ENCODE measurements at regions not wholly inside any gene's neighbourhood (a gene's known extent, or its start where the extent isn't known, plus 50 kb on each side); places are given as distances from the start of the nearest gene placed in this dataset.

DNA sequence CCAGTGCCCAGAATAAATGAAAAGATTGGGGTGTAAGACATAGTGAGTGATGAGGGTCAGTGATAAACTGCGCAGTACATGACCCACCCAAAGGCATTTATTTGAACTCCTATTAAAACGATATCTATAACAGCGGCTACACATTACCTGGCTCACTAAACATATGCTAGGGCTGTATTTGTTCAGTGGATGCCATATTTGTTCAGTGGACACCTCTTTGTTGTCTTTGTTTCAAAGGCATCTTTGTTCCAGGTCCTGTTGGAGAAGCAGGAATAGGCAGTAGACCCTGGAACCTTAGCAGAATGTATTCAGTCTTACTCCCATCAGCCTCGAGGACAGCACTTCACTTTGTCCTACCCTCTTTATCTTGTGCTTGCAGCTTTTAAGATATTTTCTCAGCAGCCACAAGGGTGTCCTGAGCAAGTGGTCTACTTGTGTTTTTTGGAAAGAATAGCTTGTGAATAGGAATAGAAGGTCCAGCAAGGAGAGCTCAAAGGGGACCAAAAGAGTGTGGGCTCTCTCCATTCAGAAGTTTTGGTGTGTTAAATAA is 650.8 kb upstream of the FANCL start:
- Histone ChIP-seq H3K9ac (ENCODE audit: low read length) (no peak overlapping the region), H3K27ac (ENCODE audit: low read depth, low read length) (no peak overlapping the region), H3K4me3 (ENCODE audit: low read length) (no peak overlapping the region), H3K4me1 (ENCODE audit: control insufficient read depth, insufficient read depth, low read length) (no peaks in the 10 kb centered on the region), H3K27me3 (ENCODE audit: control insufficient read depth, insufficient read depth, low read length) (no peaks in the 10 kb centered on the region), H3K36me3 (ENCODE audit: control insufficient read depth, insufficient read depth, low read length) (no peaks in the 10 kb centered on the region)

DNA sequence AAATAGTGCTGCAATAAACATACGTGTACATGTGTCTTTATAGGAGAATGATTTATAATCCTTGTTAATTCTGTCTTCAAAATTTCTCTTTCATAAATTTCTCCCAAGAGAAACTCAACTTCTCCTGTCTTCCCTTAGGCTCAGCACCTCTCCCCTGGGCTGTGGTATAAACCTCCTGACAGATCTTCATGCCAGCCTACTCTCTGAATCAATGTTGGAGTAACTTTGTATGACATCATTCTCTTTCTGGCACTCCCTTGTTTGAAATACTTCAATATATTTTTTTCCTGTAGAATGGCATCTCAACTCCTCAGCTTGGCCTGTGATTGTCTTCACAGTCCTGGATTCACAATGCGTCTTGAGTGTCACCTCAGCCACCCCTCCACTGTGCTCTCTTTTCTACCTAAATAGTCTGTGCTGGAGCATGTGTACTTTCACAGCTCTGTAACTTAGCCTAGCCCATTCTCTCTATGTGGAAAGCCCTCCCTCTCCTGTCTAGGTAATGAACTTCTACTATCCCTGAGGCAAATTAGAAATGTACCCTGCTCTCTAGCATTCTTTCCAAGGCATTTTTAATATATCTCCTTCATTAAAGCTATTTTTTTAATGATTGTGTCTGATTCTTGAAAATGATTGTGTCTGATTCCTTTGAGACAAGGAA is 649.9 kb upstream of the FANCL start:
- no peak overlapping the region for H3K9ac ChIP-seq (ENCODE audit: low read length)
- H3K4me3 ChIP-seq (ENCODE audit: low read length), result no peak overlapping the region
- no peaks in the 10 kb centered on the region for H3K36me3 ChIP-seq (ENCODE audit: control insufficient read depth, insufficient read depth, low read length)
- H3K4me1 ChIP-seq (ENCODE audit: control insufficient read depth, insufficient read depth, low read length), result no peaks in the 10 kb centered on the region
- no peaks in the 10 kb centered on the region for H3K27me3 ChIP-seq (ENCODE audit: control insufficient read depth, insufficient read depth, low read length)
- H3K27ac ChIP-seq (ENCODE audit: low read depth, low read length), result no peak overlapping the region

DNA sequence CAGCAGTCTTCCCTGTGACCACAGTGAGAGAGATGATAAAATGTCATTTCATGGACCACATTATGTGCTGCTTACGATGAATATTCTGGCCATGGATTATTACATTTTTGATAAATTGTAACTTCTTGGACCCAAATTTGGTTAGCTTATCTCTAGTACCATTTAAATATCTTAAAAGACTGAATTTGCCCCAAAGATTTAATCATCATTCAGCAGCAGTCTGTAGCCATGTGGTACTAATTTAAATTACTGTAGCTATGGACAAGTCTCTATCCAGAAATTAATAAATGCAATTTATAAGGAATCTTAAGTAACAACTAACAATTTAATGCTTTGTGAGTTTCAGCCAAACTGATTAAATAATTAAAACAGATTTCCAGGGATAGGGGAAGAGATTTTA is 644.9 kb upstream of the FANCL start:
- Histone ChIP-seq H3K4me3 (ENCODE audit: low read length) (no peak overlapping the region), H3K27me3 (ENCODE audit: control insufficient read depth, insufficient read depth, low read length) (no peaks in the 10 kb centered on the region), H3K27ac (ENCODE audit: low read depth, low read length) (no peak overlapping the region), H3K9ac (ENCODE audit: low read length) (no peak overlapping the region), H3K36me3 (ENCODE audit: control insufficient read depth, insufficient read depth, low read length) (no peaks in the 10 kb centered on the region), H3K4me1 (ENCODE audit: control insufficient read depth, insufficient read depth, low read length) (no peaks in the 10 kb centered on the region)

DNA sequence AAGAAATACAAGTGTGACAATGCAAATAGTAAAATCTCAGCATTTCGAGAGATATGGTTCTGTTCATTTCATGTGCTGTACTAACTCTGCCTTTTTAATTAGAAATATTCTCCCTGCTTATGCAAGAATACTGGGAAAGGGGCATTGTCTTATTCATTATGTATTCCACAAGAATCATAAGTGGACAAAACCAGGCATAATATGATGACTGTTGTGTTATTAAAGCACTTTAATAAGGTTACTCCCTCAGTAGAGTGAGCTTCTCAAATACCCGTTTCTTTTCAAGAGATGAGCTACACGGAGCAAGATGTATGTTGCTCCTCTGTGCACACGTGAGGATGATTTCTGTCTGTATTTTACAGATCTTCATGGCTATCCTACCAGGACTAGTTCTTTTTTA is 638.7 kb upstream of the FANCL start:
- Histone ChIP-seq H3K36me3 (ENCODE audit: control insufficient read depth, insufficient read depth, low read length) (no peaks in the 10 kb centered on the region), H3K4me1 (ENCODE audit: control insufficient read depth, insufficient read depth, low read length) (no peaks in the 10 kb centered on the region), H3K27ac (ENCODE audit: low read depth, low read length) (no peak overlapping the region)

DNA sequence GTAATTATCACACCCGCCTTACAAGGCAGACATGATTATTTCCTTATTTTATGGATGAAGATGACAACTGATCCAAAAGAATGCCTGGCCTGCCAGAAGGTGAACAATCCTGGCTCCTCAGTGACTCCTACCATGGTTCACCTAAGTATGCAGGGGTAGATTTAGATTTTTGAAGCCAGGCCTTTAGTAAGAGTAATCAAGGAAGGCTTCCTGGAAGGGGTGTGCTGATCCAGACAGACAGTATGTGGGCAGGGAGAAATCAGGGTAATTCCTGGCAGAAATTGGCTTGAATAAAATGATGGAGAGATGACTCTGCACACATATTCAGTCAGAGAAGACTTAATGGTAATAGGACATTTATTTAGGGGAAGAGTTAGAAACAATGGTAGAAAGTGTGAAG is 637.7 kb upstream of the FANCL start:
- no peak overlapping the region for H3K9ac ChIP-seq (ENCODE audit: low read length)
- H3K36me3 ChIP-seq (ENCODE audit: control insufficient read depth, insufficient read depth, low read length), result no peaks in the 10 kb centered on the region
- H3K4me3 ChIP-seq (ENCODE audit: low read length), result no peak overlapping the region
- H3K27me3 ChIP-seq (ENCODE audit: control insufficient read depth, insufficient read depth, low read length), result no peaks in the 10 kb centered on the region
- no peaks in the 10 kb centered on the region for H3K4me1 ChIP-seq (ENCODE audit: control insufficient read depth, insufficient read depth, low read length)
- no peak overlapping the region for H3K27ac ChIP-seq (ENCODE audit: low read depth, low read length)

More for the DNA sequence above, 638.7 kb upstream of the FANCL start:
- Histone ChIP-seq H3K27me3 (ENCODE audit: control insufficient read depth, insufficient read depth, low read length) (no peaks in the 10 kb centered on the region), H3K9ac (ENCODE audit: low read length) (no peak overlapping the region), H3K4me3 (ENCODE audit: low read length) (no peak overlapping the region)

DNA sequence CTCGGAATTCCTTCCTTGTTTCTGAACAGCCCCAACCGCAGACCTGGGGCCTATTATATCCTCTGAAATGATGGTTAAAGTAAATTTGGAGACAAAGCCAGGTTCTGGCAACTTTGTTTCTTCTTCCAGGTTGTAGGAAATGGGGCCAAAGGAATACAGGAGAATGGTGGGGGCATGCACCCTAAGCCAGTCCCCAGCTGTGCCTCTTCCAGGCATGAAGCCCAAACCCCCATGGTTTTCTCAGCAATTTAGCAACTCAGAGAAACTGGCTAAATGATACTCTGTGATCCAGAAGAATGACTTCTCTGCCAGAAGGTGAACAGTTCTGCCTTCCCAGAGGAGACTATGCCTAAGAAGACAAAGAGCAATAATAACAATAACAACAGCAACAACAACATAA is 635.0 kb upstream of the FANCL start:
- Histone ChIP-seq H3K4me3 (ENCODE audit: low read length) (no peak overlapping the region), H3K27ac (ENCODE audit: low read depth, low read length) (no peak overlapping the region), H3K36me3 (ENCODE audit: control insufficient read depth, insufficient read depth, low read length) (no peaks in the 10 kb centered on the region), H3K9ac (ENCODE audit: low read length) (no peak overlapping the region), H3K27me3 (ENCODE audit: control insufficient read depth, insufficient read depth, low read length) (no peaks in the 10 kb centered on the region), H3K4me1 (ENCODE audit: control insufficient read depth, insufficient read depth, low read length) (no peaks in the 10 kb centered on the region)

DNA sequence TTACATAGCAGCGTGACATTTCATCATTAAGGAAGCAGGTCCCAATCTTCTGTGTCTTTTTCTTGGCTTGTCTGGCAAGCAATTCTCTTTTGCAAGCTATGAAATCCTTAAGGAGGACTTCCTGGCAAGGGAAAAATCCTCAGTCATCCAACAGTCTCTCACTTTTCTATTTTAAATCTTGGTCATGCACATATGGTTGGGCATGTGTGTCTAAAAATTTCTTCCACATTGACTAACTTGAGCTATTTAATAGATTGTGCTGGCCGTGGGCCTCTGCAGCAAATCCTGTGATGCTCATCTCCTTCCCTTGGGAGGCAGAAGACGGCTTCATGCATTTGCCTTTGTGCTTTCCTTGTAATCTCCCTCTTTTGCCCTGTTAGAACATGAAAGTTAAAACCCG is 634.3 kb upstream of the FANCL start:
- H3K36me3 ChIP-seq (ENCODE audit: control insufficient read depth, insufficient read depth, low read length), result no peaks in the 10 kb centered on the region
- no peak overlapping the region for H3K27ac ChIP-seq (ENCODE audit: low read depth, low read length)
- no peaks in the 10 kb centered on the region for H3K27me3 ChIP-seq (ENCODE audit: control insufficient read depth, insufficient read depth, low read length)
- no peak overlapping the region for H3K4me3 ChIP-seq (ENCODE audit: low read length)
- H3K4me1 ChIP-seq (ENCODE audit: control insufficient read depth, insufficient read depth, low read length), result no peaks in the 10 kb centered on the region
- H3K9ac ChIP-seq (ENCODE audit: low read length), result no peak overlapping the region

DNA sequence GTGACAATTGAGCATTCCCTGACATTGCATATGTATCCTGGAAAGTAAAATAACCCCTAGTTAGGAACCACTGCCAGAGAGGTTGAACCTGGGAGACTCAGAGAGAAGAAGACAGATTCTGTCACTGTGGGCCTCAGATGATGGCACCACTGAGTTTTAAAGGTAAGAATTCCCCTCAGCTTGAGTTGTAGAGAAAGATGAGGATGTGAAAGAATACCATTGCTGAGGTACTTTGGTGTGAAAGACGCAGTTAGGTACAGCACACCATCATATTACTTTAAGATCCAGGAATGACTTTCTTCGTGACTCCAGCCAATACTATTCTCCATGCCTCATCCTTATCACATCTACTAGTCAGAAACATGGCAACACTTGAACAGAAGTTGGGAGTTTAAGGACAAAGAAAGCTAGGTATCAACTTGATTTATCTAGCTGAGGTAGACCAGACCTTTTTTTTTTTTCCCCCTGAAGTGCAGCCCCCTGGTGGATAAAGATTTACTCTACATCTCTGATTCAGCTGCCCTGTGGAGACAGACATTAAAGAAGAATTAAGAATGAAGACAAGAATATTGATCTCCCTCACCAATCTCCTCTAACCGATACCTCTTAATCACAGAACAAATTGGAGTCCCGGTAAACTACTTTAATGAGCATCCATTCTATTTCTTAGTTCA is 630.5 kb upstream of the FANCL start:
- H3K9ac ChIP-seq (ENCODE audit: low read length), result no peak overlapping the region
- no peak overlapping the region for H3K27ac ChIP-seq (ENCODE audit: low read depth, low read length)
- no peaks in the 10 kb centered on the region for H3K4me1 ChIP-seq (ENCODE audit: control insufficient read depth, insufficient read depth, low read length)
- no peaks in the 10 kb centered on the region for H3K36me3 ChIP-seq (ENCODE audit: control insufficient read depth, insufficient read depth, low read length)
- H3K27me3 ChIP-seq (ENCODE audit: control insufficient read depth, insufficient read depth, low read length), result no peaks in the 10 kb centered on the region
- H3K4me3 ChIP-seq (ENCODE audit: low read length), result no peak overlapping the region

DNA sequence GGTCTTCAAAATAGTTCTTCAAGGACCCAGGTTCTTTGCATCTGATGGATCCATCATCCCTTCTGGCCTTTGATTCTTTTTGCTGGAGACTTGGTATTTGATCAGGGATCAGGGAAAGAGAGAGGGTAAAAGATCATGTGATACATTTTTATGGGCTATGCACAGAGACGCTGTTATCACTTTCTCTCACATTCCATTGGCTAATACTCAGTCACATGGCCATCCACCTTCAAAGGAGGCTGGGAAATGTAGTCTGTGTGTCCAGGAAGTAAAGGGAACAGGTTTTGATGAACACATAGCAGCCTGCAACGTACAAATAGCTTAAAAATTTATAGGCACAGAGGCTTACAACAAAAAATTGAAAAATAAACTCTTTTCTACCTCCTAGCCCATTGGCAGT is 629.6 kb upstream of the FANCL start:
- Histone ChIP-seq H3K27me3 (ENCODE audit: control insufficient read depth, insufficient read depth, low read length) (no peaks in the 10 kb centered on the region), H3K4me1 (ENCODE audit: control insufficient read depth, insufficient read depth, low read length) (no peaks in the 10 kb centered on the region)

DNA sequence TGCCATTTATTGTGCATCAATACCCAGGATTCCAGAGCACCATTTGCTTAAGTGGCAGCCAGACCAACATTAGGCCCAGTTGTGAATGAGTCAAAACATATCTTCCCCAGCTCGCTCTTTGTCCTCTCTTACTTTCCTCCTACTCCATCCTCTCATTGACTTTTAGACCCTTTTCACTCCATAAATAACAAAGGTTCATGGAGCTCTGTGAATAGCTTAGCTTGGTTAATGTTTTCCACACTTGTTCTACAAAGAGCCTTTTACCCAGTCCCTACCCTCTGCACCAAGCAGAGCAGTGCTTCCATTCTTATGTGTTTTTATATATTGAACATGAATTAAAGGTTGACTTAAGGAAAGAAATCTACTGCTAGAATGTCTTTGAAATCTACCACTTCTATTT is 625.8 kb upstream of the FANCL start:
- H3K36me3 ChIP-seq (ENCODE audit: control insufficient read depth, insufficient read depth, low read length), result no peaks in the 10 kb centered on the region
- no peak overlapping the region for H3K27ac ChIP-seq (ENCODE audit: low read depth, low read length)

More for the DNA sequence above, 629.6 kb upstream of the FANCL start:
- H3K9ac ChIP-seq (ENCODE audit: low read length), result no peak overlapping the region
- H3K27ac ChIP-seq (ENCODE audit: low read depth, low read length), result no peak overlapping the region
- H3K4me3 ChIP-seq (ENCODE audit: low read length), result no peak overlapping the region
- H3K36me3 ChIP-seq (ENCODE audit: control insufficient read depth, insufficient read depth, low read length), result no peaks in the 10 kb centered on the region

DNA sequence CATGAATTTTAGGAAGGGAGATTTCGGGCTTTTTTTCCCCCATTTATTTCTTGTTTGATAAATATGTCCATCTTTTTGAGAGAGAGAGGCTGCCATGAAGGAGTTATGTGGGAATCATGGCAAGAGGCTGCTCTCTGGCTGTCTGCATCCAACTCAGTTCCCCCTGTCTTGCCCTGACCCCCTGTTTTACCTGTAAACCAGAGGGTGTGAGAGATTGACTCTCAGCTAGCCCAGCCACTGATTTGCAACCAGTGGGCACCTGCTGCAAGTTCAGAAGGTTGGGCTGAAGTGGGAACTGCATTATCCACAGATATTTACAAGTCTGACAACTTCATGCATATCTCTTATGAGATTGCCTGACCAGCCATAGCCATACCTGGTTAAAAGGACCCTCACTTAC is 625.4 kb upstream of the FANCL start:
- H3K4me3 ChIP-seq (ENCODE audit: low read length), result no peak overlapping the region
- H3K36me3 ChIP-seq (ENCODE audit: control insufficient read depth, insufficient read depth, low read length), result no peaks in the 10 kb centered on the region
- no peaks in the 10 kb centered on the region for H3K4me1 ChIP-seq (ENCODE audit: control insufficient read depth, insufficient read depth, low read length)
- H3K27me3 ChIP-seq (ENCODE audit: control insufficient read depth, insufficient read depth, low read length), result no peaks in the 10 kb centered on the region
- H3K27ac ChIP-seq (ENCODE audit: low read depth, low read length), result no peak overlapping the region
- no peak overlapping the region for H3K9ac ChIP-seq (ENCODE audit: low read length)

More for the DNA sequence above, 625.8 kb upstream of the FANCL start:
- no peak overlapping the region for H3K4me3 ChIP-seq (ENCODE audit: low read length)
- no peaks in the 10 kb centered on the region for H3K4me1 ChIP-seq (ENCODE audit: control insufficient read depth, insufficient read depth, low read length)
- H3K9ac ChIP-seq (ENCODE audit: low read length), result no peak overlapping the region
- H3K27me3 ChIP-seq (ENCODE audit: control insufficient read depth, insufficient read depth, low read length), result no peaks in the 10 kb centered on the region

DNA sequence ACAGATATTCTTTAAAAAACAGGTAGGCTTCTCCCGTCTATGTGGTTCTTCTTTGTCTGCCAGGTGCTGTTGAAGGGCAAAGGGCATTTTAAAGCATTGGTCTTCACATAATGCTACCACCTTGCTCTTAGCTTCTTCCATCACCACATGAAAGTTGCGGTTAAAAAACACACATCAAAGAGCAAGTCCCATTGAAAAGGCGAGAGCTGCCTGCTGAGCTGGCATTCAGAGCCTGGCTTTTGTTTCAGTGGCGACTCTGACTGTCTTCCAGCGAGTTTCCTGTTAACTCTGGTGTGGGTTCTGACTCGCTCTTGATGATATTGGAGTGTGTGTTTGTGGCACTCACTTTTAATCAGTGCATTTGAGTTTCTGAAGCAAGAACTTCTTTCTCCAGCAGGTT is 624.9 kb upstream of the FANCL start:
- no peak overlapping the region for H3K27ac ChIP-seq (ENCODE audit: low read depth, low read length)
- H3K4me1 ChIP-seq (ENCODE audit: control insufficient read depth, insufficient read depth, low read length), result no peaks in the 10 kb centered on the region
- no peaks in the 10 kb centered on the region for H3K27me3 ChIP-seq (ENCODE audit: control insufficient read depth, insufficient read depth, low read length)
- H3K4me3 ChIP-seq (ENCODE audit: low read length), result no peak overlapping the region
- H3K36me3 ChIP-seq (ENCODE audit: control insufficient read depth, insufficient read depth, low read length), result no peaks in the 10 kb centered on the region
- no peak overlapping the region for H3K9ac ChIP-seq (ENCODE audit: low read length)

DNA sequence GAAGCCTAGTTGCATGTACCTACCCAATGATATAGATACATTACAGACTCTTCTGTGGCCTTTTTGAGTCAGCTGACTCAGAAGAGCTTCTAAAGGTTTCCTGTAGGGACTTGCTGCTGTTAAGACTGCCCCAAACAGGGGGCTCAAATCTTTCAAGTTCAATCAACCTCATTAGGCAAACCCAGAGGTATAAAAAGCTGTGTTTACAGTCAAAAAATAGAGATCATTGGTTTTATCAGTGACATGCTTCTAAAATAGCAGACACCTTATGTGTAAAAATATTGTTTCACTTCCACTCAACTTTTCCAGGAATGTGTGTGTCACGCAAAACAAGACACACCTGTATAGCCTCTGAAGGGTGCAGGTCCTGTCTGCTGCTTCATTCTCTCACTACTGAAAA is 624.3 kb upstream of the FANCL start:
- Histone ChIP-seq H3K36me3 (ENCODE audit: control insufficient read depth, insufficient read depth, low read length) (no peaks in the 10 kb centered on the region), H3K9ac (ENCODE audit: low read length) (no peak overlapping the region), H3K4me3 (ENCODE audit: low read length) (no peak overlapping the region), H3K27ac (ENCODE audit: low read depth, low read length) (no peak overlapping the region), H3K27me3 (ENCODE audit: control insufficient read depth, insufficient read depth, low read length) (no peaks in the 10 kb centered on the region), H3K4me1 (ENCODE audit: control insufficient read depth, insufficient read depth, low read length) (no peaks in the 10 kb centered on the region)

Measured in rectal smooth muscle tissue (tissue), 1 donor.